ENCODE measurements at regions not wholly inside any gene's neighbourhood (a gene's known extent, or its start where the extent isn't known, plus 50 kb on each side); places are given as distances from the start of the nearest gene placed in this dataset.

- H3K4me3 ChIP-seq, result no peak overlapping the region
- no peaks in the 10 kb centered on the region for H3K36me3 ChIP-seq
- 63 to 67% methylated on average over 2 of the region's 2 CpGs for WGBS, 2 donors
- H3K27ac ChIP-seq, result no peak overlapping the region
- ATAC-seq (ENCODE audit: low FRiP score in 2 of 2) (no peak), DNase-seq (no peak)
- no peaks in the 10 kb centered on the region for H3K4me1 ChIP-seq
- TF ChIP-seq POLR2A (IDR thresholded peaks at IDR 0.05) (no peak), CTCF (IDR thresholded peaks at IDR 0.05) (no peak), EP300 (IDR thresholded peaks at IDR 0.05) (no peak), POLR2AphosphoS5 (IDR thresholded peaks at IDR 0.05) (no peak)
- no peaks in the 10 kb centered on the region for H3K27me3 ChIP-seq
- no peaks in the 10 kb centered on the region for H3K9me3 ChIP-seq
Measured at GRCh38 chr14:26078561-26078960, 519.3 kb downstream of the NOVA1 start.

GRCh38 chr14:26074892-26075291 lies 522.9 kb downstream of the NOVA1 start:
- TF ChIP-seq CTCF (IDR thresholded peaks at IDR 0.05) (no peak), POLR2AphosphoS5 (IDR thresholded peaks at IDR 0.05) (no peak), EP300 (IDR thresholded peaks at IDR 0.05) (no peak), POLR2A (IDR thresholded peaks at IDR 0.05) (no peak)
- ATAC-seq (ENCODE audit: low FRiP score in 2 of 2), result no peak
- Histone ChIP-seq H3K36me3 (no peaks in the 10 kb centered on the region), H3K27me3 (no peaks in the 10 kb centered on the region), H3K27ac (no peak overlapping the region), H3K4me3 (no peak overlapping the region), H3K9me3 (no peaks in the 10 kb centered on the region), H3K4me1 (no peaks in the 10 kb centered on the region)
- no peak for DNase-seq
- WGBS, 2 donors, result 87 to 92% methylated on average over 2 of the region's 2 CpGs

- Histone ChIP-seq H3K27ac (no peak overlapping the region), H3K9me3 (no peaks in the 10 kb centered on the region), H3K4me1 (no peaks in the 10 kb centered on the region), H3K27me3 (no peaks in the 10 kb centered on the region), H3K36me3 (no peaks in the 10 kb centered on the region), H3K4me3 (no peak overlapping the region)
- no peak for DNase-seq
- no peak for ATAC-seq (ENCODE audit: low FRiP score in 2 of 2)
- 77 to 82% methylated on average over 3 of the region's 3 CpGs for WGBS, 2 donors
- TF ChIP-seq POLR2AphosphoS5 (IDR thresholded peaks at IDR 0.05) (no peak), CTCF (IDR thresholded peaks at IDR 0.05) (no peak), POLR2A (IDR thresholded peaks at IDR 0.05) (no peak), EP300 (IDR thresholded peaks at IDR 0.05) (no peak)
Measured at GRCh38 chr14:26070443-26070842, 527.4 kb downstream of the NOVA1 start.

GRCh38 chr14:26067786-26068459 lies 529.9 kb downstream of the NOVA1 start:
- no peaks in the 10 kb centered on the region for H3K4me1 ChIP-seq
- ATAC-seq (ENCODE audit: low FRiP score in 2 of 2) (no peak), DNase-seq (no peak)
- no peaks in the 10 kb centered on the region for H3K9me3 ChIP-seq
- 79 to 87% methylated on average over 3 of the region's 3 CpGs for WGBS, 2 donors
- TF ChIP-seq CTCF (IDR thresholded peaks at IDR 0.05), result no peak
- TF ChIP-seq EP300 (IDR thresholded peaks at IDR 0.05), result no peak
- no peak for TF ChIP-seq POLR2A (IDR thresholded peaks at IDR 0.05)
- TF ChIP-seq POLR2AphosphoS5 (IDR thresholded peaks at IDR 0.05), result no peak
- H3K27ac ChIP-seq, result no peak overlapping the region
- no peak overlapping the region for H3K4me3 ChIP-seq
- H3K36me3 ChIP-seq, result no peaks in the 10 kb centered on the region
- no peaks in the 10 kb centered on the region for H3K27me3 ChIP-seq

- Histone ChIP-seq H3K9me3 (no peaks in the 10 kb centered on the region), H3K36me3 (no peaks in the 10 kb centered on the region), H3K4me1 (no peaks in the 10 kb centered on the region), H3K27ac (no peak overlapping the region), H3K4me3 (no peak overlapping the region), H3K27me3 (no peaks in the 10 kb centered on the region)
- DNase-seq, result no peak
- ATAC-seq (ENCODE audit: low FRiP score in 2 of 2), result no peak
- no peak for TF ChIP-seq EP300 (IDR thresholded peaks at IDR 0.05)
- TF ChIP-seq POLR2AphosphoS5 (IDR thresholded peaks at IDR 0.05), result no peak
- TF ChIP-seq CTCF (IDR thresholded peaks at IDR 0.05), result no peak
- no peak for TF ChIP-seq POLR2A (IDR thresholded peaks at IDR 0.05)
- 95 to 98% methylated on average over 2 of the region's 2 CpGs for WGBS, 2 donors
Measured at GRCh38 chr14:26067341-26067740, 530.5 kb downstream of the NOVA1 start.
